NCI-H146 treated with DMSO at 0.1 percent for 48 hours (cell line): ENCODE measurements at regions not wholly inside any gene's neighbourhood (a gene's known extent, or its start where the extent isn't known, plus 50 kb on each side); places are given as distances from the start of the nearest gene placed in this dataset.

Experiments used
- DNase-seq: peaks from one replicate; lab custom pipeline; 2025; ENCODE audit not compliant: unreplicated experiment; lab: John Stamatoyannopoulos, UW

DNA sequence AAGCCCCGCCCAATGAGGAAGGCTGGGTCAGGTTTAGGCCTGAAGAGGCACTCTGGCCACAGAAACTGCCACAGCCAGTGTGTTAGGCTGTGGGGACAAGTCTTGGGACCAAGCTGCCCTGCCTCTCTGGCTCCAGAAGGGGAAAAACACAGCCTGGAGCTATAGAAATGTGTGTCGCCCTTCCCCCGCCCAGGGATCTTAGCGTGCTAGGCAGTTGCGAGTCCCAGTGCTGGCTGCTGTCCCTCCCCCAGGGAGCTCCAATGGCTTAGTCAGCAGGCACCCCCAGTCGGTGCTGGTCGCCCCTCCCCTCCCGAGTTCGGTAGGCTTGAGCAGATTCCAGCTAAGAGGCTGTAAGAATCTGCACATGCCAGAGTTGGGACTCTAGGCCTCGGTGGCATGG, 99.5 kb upstream of the API5 start:
- no peak for DNase-seq

DNA sequence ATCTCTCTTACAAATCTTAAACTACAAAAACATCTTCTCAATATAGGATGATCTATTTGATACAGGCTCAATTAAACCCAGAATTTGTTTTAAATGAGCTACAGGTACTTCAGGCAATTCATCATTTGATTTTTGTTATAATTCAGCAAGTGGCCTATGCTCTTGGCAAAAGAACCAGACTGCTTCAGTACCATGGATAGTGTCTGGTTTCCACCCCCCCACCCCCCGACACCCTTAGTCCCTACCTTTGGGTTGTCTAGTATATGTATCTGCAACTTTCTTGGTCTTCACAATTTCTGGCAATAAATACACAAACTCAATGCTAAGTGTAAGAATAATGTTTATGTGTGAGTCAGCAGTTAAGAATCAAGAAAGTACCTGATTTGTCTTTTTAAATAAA, 97.3 kb upstream of the API5 start:
- DNase-seq, result no peak

DNA sequence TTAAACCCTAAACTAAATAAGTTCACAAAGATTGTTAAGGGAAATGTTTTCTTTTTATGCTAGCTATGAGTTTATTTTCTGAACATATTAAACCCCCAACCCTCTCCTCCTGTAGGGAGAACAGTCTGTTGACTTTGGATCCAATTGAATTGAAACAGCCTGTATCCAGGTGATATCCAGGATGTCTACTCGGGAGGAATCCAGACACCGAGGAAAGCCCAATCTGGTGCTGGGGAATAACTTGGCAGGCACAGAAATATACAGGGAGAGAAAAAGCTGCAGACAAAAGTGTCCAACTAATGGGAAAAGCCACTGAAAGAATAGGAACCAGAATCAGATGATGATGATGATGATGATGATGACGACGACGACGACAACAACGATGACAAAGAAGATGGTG, 93.9 kb upstream of the API5 start:
- no peak for DNase-seq

DNA sequence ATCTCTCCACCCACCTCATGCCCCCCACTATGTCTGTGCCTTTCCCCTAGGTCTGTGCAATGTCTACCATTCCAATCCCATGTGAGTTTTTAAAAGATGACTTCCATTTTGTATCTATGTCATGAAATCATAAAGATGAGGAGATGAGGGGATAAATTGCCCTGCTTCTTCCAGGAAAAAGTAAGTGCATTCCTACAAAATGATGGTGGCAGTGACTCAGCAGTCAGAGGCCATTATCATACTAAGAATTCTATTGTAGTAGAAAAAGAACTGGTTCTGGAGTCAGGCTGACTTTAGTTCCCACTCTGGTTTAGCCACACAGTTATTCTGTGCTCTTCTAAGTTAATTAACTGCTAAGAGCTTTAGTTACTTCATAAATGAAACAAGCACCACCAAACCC, 89.6 kb upstream of the API5 start:
- no peak for DNase-seq

DNA sequence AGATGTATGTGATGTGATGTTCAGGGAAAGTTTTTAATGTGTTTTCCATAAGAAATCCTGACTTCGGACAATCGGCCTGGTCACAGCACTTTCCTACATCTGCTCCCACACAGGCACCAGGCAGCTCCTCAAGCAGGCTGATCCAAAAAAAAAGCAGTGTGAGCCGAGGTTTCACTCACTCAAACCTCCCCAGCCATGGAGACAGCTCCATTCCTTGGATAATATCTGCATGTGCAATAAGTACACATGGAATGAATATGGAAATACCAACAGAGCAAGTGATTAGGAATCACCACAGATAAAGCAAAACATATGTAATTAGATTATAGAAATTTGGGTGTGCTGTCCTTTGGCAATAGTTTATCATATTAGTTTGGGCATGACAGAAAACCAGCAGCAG, 88.8 kb upstream of the API5 start:
- DNase-seq, result no peak

DNA sequence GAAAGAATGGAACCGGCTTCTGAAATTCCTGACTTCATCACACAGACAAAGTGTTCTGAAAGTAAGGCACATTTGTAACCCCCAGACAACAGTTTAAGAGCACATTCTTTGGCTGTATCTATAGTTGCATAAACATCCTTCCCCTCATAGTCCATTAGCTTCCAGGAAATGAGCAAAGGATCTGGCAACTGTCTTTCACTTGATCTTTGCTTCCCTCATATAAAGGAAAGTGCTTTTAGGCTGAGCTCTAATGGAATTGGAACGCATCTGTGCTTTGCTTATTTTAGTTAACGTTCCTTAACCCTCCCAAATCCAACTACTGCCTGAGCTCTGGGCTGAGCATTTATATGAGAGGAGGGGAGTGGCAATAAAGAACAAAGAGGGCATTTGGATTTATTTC, 76.9 kb upstream of the API5 start:
- DNase-seq, result no peak

DNA sequence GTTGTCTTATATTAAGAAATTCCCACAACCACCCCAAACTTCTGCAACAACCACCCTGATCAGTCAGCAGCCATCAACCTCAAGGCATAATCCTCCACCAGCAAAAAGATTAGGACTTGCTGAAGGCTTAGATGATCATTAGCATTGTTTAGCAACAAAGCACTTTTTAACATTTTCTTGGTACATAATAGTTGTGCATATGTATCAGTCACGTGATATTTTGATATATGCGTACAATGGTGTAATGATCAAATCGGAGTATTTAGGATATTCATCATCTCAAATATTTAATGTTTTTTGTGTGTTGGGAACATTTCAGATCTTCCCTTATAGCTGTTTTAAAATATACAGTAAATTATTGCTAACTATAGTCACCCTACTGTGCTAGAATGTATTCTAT, 73.5 kb upstream of the API5 start:
- DNase-seq, result no peak

DNA sequence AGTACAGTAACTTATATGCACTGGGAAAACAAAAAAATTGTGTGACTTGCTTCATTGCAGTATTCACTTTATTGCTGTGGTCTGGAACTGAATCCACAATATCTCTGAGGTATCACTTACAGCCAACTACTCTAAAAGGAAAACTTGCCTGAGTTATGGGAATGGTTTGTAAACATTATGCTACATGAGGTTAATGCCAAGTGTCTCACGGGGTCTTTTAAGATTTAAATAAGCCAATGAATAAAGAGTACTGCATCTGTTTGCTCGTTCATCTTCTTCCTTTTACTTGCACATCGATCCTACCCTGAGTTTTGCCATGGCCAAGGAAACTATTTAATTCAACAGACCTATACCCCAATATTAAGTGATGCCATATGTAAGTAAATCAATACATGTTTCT, 72.0 kb upstream of the API5 start:
- DNase-seq, result no peak

DNA sequence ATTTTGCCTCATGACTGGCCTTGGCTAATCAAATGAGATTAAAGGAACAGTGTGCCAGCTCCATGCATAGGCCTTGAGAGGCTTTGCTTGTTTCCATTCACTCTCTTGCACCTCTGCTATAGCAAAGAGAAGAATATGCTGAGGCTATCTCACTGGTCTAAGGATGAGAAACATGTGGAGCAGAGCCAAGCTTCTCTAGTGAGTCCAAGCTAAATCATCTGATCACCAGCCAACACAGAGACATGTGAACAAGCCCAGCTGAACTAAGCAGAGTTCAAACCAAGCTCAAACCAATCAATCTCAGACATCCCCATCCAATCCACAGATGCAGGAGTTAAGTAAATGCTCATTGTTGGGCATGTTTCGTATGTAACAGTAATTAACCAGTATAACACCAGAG, 69.4 kb upstream of the API5 start:
- no peak for DNase-seq

DNA sequence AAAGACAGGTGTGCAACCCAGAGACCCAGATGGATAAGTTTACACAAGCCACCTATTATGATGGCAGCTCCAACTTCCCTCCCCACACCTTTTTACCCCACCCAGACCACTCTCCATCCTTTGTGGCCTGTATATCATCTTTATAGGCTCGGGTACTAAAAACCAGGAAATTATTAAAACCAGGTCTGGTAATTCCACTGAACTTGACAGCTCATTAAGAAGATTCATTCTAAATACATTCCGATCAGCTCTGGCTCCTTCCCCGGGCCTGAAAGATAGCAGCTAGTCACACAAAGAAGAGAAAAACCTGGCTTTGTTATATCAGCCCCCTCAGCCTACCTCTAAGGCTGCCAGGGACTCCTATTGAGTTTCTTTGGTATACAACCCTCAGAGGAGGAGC, 67.9 kb upstream of the API5 start:
- no peak for DNase-seq

DNA sequence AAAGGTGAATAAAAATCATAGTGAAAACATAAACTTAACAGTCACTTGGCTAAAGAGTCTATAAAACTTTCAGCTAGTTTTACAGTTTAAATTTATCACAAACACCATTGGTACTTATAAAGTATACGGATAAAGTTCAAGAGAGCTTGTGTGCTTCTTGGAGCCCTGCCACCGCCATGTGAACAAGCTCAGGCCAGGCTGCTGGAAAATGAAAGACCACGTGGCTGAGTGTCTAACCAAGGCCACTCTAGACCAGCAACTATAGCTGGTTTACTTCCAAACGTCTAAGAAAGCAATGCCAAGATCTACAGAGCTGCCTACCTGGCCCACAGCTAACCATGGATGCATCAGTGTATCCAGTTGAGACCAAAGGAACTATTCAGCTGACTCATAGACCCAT, 66.3 kb upstream of the API5 start:
- no peak for DNase-seq

DNA sequence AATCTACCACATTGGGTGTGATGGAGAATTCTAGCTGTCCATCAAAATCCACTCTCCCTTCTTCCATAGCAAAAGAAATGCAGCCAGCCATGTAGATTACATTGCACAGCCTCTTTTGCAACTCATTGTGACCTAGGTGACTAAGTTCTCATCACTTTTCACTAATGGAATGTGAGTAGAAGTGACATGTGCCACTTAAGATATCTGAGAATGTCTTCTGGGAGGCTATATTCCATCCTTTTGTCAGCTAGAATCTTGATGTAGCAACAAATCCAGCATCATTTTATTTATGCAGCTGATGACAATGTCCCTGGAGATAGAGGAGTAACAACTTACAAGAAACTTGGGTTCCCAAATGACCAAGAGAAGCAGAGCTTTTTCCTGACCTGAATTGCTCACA, 61.5 kb upstream of the API5 start:
- no peak for DNase-seq

DNA sequence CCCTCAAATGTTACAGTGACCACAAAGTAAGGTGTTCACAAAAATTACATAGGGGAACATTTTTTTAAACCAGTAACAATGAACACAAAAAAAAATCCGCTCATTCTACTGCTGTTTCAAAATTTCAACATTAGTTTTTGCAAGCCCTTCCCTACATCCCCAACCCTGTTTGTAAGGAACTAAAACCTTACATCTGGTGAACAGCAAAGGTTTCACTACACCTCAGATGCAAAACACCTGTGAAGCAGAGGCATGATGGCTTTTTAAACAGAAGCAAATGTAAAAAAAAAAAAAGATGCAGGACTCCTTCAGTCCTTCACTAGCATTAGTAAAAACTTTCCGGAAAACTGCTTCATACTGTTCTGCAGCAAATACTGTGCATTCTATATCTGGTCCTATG, 50.0 kb upstream of the API5 start:
- DNase-seq, result no peak
